ENCODE measurements at regions not wholly inside any gene's neighbourhood (a gene's known extent, or its start where the extent isn't known, plus 50 kb on each side); places are given as distances from the start of the nearest gene placed in this dataset.

GRCh38 chr13:28607187-28607955, 51.6 kb upstream of the POMP start:
- Histone ChIP-seq H3K56ac (ENCODE audit: insufficient read length, low read depth, low read length) (no peak overlapping the region), H3K14ac (ENCODE audit: insufficient read depth, low read length) (no peak overlapping the region), H3K18ac (ENCODE audit: insufficient read length, low read depth, low read length) (no peak overlapping the region), H3T11ph (ENCODE audit: low read length) (no peak overlapping the region), H2BK120ac (ENCODE audit: low read depth, low read length, poor library complexity, severe bottlenecking) (no peak overlapping the region), H3K79me2 (ENCODE audit: insufficient read depth, low read length) (no peaks in the 10 kb centered on the region), H2BK15ac (ENCODE audit: low read depth, low read length) (no peak overlapping the region), H3K23ac (ENCODE audit: insufficient read length, low read depth, low read length) (no peak overlapping the region), H4K8ac (replicated peaks; ENCODE audit: insufficient read length, low read depth, low read length) (no peak overlapping the region), H3K27me3 (ENCODE audit: insufficient read depth, low read length) (no peaks in the 10 kb centered on the region), H4K20me1 (ENCODE audit: control insufficient read depth, insufficient read depth, insufficient read length) (no peaks in the 10 kb centered on the region), H3K9me3 (ENCODE audit: control insufficient read depth, low read depth, low read length) (no peaks in the 10 kb centered on the region), H3K4ac (ENCODE audit: low read depth, low read length) (no peak overlapping the region), H3K9ac (ENCODE audit: extremely low read depth, insufficient read length, low read length) (no peak overlapping the region), H2AFZ (ENCODE audit: low read length) (no peak overlapping the region), H2BK5ac (ENCODE audit: insufficient read length, low read length) (no peak overlapping the region), H3K79me1 (ENCODE audit: insufficient read depth, low read depth, low read length, poor library complexity, severe bottlenecking) (no peaks in the 10 kb centered on the region), H2AK5ac (ENCODE audit: insufficient read length, low read length) (no peak overlapping the region), H3K23me2 (ENCODE audit: insufficient read length, low read depth, low read length, poor library complexity, severe bottlenecking) (no peaks in the 10 kb centered on the region), H2BK20ac (ENCODE audit: low read depth, low read length, poor library complexity, severe bottlenecking) (no peak overlapping the region), H4K5ac (ENCODE audit: insufficient read length, low read depth, low read length) (no peak overlapping the region), H4K91ac (ENCODE audit: insufficient read length, low read depth, low read length) (no peak overlapping the region), H3K4me2 (ENCODE audit: insufficient read depth, insufficient read length, low read length) (no peak overlapping the region), H3K27ac (ENCODE audit: insufficient read length, low read depth, low read length) (no peak overlapping the region), H3K4me1 (ENCODE audit: insufficient read depth, low read length) (no peaks in the 10 kb centered on the region), H2BK12ac (ENCODE audit: insufficient read length, low read depth, low read length) (no peak overlapping the region)
- TF ChIP-seq CTCF (conservative IDR thresholded peaks at IDR 0.05) = no peak
- Mint-ChIP-seq H3K27me3 (ENCODE audit: low read depth) (peaks cover 3% of the 10 kb centered on the region; the same call in 1 of the 2 replicates), H3K36me3 (ENCODE audit: insufficient read depth in 1 of 3, low read depth in 3 of 3) (no peaks in the 10 kb centered on the region), H3K4me1 (peaks cover 9 to 11% of the 10 kb centered on the region in 2 experiments), H3K4me3 (no peak overlapping the region), H3K27ac (no peak overlapping the region), H3K9me3 (no peaks in the 10 kb centered on the region; a peak in 1 of 5 replicates)
- WGBS (ENCODE audit: extremely low coverage, insufficient read length, low lambda C conversion rate) = no CpG with 5 or more reads among the region's 8 CpGs
- no peak for DNase-seq

Measured in H9 (cell line).